ENCODE measurements at regions not wholly inside any gene's neighbourhood (a gene's known extent, or its start where the extent isn't known, plus 50 kb on each side); places are given as distances from the start of the nearest gene placed in this dataset.

DNA sequence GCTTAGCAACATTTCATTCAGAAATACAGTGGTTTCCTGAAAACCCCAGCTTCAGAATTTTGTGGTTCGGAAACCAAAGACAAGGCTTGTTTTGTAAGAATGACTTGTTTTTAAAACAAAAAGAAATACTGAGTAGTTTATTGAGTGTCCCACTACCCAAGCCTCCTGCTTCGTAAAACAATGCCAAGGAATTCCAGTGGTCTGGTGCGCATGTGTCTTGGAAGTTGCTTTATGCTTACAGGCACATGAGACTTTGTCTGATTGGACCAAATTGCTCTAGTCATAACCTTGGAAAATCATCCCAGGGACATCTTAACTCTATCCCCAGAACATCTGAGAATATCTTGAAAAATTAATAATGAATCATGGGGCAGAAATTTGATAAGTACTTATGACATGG lies 77.1 kb upstream of the FST start:
- TF ChIP-seq, protein P1, sequence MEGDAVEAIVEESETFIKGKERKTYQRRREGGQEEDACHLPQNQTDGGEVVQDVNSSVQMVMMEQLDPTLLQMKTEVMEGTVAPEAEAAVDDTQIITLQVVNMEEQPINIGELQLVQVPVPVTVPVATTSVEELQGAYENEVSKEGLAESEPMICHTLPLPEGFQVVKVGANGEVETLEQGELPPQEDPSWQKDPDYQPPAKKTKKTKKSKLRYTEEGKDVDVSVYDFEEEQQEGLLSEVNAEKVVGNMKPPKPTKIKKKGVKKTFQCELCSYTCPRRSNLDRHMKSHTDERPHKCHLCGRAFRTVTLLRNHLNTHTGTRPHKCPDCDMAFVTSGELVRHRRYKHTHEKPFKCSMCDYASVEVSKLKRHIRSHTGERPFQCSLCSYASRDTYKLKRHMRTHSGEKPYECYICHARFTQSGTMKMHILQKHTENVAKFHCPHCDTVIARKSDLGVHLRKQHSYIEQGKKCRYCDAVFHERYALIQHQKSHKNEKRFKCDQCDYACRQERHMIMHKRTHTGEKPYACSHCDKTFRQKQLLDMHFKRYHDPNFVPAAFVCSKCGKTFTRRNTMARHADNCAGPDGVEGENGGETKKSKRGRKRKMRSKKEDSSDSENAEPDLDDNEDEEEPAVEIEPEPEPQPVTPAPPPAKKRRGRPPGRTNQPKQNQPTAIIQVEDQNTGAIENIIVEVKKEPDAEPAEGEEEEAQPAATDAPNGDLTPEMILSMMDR (IDR thresholded peaks at IDR 0.05; ENCODE audit: insufficient read depth, low read depth, low read length), result no peak
- Histone ChIP-seq H3K27me3 (ENCODE audit: control insufficient read depth, insufficient read depth, low read length) (no peaks in the 10 kb centered on the region), H3K4me3 (ENCODE audit: low read depth, low read length) (no peak overlapping the region), H3K36me3 (ENCODE audit: control insufficient read depth, insufficient read depth, low read length) (no peaks in the 10 kb centered on the region)
- POLR2A ChIA-PET, result no interaction called here
- DNase-seq (ENCODE audit: low read depth), result no peak
- CTCF ChIA-PET, result no interaction called here

DNA sequence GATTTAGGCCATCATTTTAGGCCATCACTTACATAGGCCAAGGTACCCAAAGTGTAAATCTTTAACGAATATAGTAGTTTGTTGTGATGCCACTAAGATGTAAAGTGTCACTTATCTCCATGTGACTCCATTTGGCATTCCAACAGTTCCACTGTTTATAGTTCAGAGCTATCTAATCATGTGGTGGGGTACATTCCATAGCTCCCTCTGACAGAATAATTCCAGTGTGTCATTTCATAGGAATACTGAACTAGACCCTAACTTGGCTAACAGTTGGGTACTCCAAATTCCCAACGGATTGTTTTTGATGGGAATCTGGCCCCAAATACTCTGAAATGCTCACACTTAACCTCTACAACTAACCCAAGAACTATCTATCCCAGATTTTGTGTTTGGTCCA lies 76.7 kb upstream of the FST start:
- Histone ChIP-seq H3K4me3 (ENCODE audit: low read depth, low read length) (no peak overlapping the region), H3K36me3 (ENCODE audit: control insufficient read depth, insufficient read depth, low read length) (no peaks in the 10 kb centered on the region), H3K27me3 (ENCODE audit: control insufficient read depth, insufficient read depth, low read length) (no peaks in the 10 kb centered on the region)
- CTCF ChIA-PET, result no interaction called here
- TF ChIP-seq, protein P1 (IDR thresholded peaks at IDR 0.05; ENCODE audit: insufficient read depth, low read depth, low read length), result no peak
- POLR2A ChIA-PET, result interaction anchor here (0.6 kb wide), 1 partner anchor 36 kb away, joined by 3 read pairs; no protein-coding TSS in a partner anchor
- no peak for DNase-seq (ENCODE audit: low read depth)

DNA sequence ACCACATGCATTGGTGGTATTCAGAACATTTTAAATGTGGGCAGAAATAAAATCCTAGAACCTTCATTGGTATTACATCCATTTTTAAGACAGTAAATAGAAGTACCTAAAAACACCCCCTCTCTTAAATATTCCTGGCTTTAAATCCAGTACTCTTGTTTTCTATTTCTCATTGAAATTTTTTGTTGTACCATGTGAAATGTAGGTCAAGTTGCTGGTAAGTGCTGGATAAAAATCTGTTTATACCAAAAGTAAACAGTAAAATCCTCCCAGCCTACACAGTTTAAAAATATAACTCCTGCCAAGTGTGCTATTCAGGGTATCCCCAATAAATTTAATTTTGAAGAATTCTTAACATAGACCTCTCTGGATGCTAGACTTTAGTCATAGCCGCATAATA lies 75.0 kb upstream of the FST start:
- POLR2A ChIA-PET, result no interaction called here
- H3K36me3 ChIP-seq (ENCODE audit: control insufficient read depth, insufficient read depth, low read length), result no peaks in the 10 kb centered on the region
- TF ChIP-seq, protein P1 (IDR thresholded peaks at IDR 0.05; ENCODE audit: insufficient read depth, low read depth, low read length), result no peak
- CTCF ChIA-PET, result no interaction called here
- DNase-seq (ENCODE audit: low read depth), result no peak
- H3K27me3 ChIP-seq (ENCODE audit: control insufficient read depth, insufficient read depth, low read length), result no peaks in the 10 kb centered on the region
- H3K4me3 ChIP-seq (ENCODE audit: low read depth, low read length), result no peak overlapping the region

DNA sequence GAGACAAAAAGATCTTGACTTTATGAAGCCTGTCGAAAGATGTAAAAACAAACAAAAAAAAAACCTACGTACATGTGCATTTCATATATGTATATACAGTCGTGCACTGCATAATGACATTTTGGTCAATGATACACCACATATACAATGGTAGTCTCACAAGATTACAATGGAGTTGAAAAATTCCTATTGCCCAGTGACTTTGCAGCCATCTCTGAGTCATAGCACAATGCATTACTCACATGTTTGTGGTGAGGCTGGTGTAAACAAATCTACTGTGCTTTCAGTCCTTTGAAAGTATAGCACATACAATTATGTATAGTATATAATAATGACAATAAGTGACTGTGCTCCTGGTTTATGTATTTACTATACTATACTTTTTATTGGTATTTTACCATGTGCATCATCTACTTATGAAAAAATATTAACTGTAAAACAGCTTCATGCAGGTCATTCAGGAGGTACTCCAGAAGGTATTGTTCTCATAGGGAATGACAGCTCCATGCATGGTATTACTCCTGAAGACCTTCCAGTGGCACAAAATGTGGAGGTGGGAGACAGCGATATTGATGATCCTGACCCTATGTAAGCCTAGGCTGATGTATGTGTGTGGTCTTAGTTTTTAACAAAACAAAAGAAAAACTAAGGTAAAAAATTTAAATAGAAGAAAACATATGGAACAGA lies 73.7 kb upstream of the FST start:
- Histone ChIP-seq H3K4me3 (ENCODE audit: low read depth, low read length) (no peak overlapping the region), H3K27me3 (ENCODE audit: control insufficient read depth, insufficient read depth, low read length) (no peaks in the 10 kb centered on the region), H3K36me3 (ENCODE audit: control insufficient read depth, insufficient read depth, low read length) (no peaks in the 10 kb centered on the region)
- TF ChIP-seq, protein P1 (IDR thresholded peaks at IDR 0.05; ENCODE audit: insufficient read depth, low read depth, low read length), result no peak
- DNase-seq (ENCODE audit: low read depth), result no peak
- POLR2A ChIA-PET, result no interaction called here
- CTCF ChIA-PET, result interaction anchor here (0.6 to 0.9 kb wide), 2 partner anchors 16 to 24 kb away, joined by 3 to 5 read pairs; no protein-coding TSS in a partner anchor

DNA sequence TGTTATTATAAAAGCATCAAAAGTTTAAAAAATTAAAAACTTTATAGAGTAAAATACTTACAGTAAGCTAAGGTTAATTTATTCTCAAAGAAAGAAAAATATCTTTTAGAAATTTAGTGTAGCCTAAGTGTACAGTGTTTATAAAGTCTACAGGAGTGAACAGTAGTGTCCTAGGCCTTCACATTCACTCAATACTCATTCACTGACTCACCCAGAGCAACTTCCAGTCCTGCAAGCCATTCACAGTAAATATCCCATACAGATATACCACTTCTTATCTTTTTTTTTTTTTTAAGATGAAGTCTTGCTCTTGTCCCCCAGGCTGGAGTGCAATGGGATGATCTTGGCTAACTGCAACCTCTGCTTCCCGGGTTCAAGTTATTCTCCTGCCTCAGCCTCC lies 73.1 kb upstream of the FST start:
- Histone ChIP-seq H3K36me3 (ENCODE audit: control insufficient read depth, insufficient read depth, low read length) (no peaks in the 10 kb centered on the region), H3K4me3 (ENCODE audit: low read depth, low read length) (no peak overlapping the region), H3K27me3 (ENCODE audit: control insufficient read depth, insufficient read depth, low read length) (no peaks in the 10 kb centered on the region)
- ChIA-PET POLR2A (no interaction called here), CTCF (interaction anchor here (0.9 kb wide), 1 partner anchor 23 kb away, joined by 5 read pairs; no protein-coding TSS in a partner anchor)
- TF ChIP-seq, protein P1 (IDR thresholded peaks at IDR 0.05; ENCODE audit: insufficient read depth, low read depth, low read length), result no peak
- no peak for DNase-seq (ENCODE audit: low read depth)
